ENCODE measurements at regions not wholly inside any gene's neighbourhood (a gene's known extent, or its start where the extent isn't known, plus 50 kb on each side); places are given as distances from the start of the nearest gene placed in this dataset.

GRCh38 chr22:48476577-48476976, 1351.1 kb downstream of the BRD1 start:
- DNase-seq (ENCODE audit: low read depth) = no peak

- no peak for DNase-seq (ENCODE audit: low read depth)
Observed at GRCh38 chr22:48475661-48476345, 1351.9 kb downstream of the BRD1 start.

- no peak for DNase-seq (ENCODE audit: low read depth)
Observed at GRCh38 chr22:48474881-48475280, 1352.8 kb downstream of the BRD1 start.

- DNase-seq (ENCODE audit: low read depth) = no peak
Observed at GRCh38 chr22:48473202-48473601, 1354.5 kb downstream of the BRD1 start.

- DNase-seq (ENCODE audit: low read depth) = no peak
Observed at GRCh38 chr22:48464246-48464645, 1363.4 kb downstream of the BRD1 start.

GRCh38 chr22:48459859-48460823, 1367.5 kb downstream of the BRD1 start:
- DNase-seq (ENCODE audit: low read depth) = no peak

- DNase-seq (ENCODE audit: low read depth) = no peak
Observed at GRCh38 chr22:48459259-48459658, 1368.4 kb downstream of the BRD1 start.

- no peak for DNase-seq (ENCODE audit: low read depth)
Observed at GRCh38 chr22:48456449-48456848, 1371.2 kb downstream of the BRD1 start.

GRCh38 chr22:48453751-48454485, 1373.8 kb downstream of the BRD1 start:
- DNase-seq (ENCODE audit: low read depth) = no peak

GRCh38 chr22:48453171-48453570, 1374.5 kb downstream of the BRD1 start:
- DNase-seq (ENCODE audit: low read depth) = no peak

- no peak for DNase-seq (ENCODE audit: low read depth)
Observed at GRCh38 chr22:48452766-48453165, 1374.9 kb downstream of the BRD1 start.

- DNase-seq (ENCODE audit: low read depth) = no peak
Observed at GRCh38 chr22:48451891-48452290, 1375.8 kb downstream of the BRD1 start.

GRCh38 chr22:48450188-48450825, 1377.4 kb downstream of the BRD1 start:
- no peak for DNase-seq (ENCODE audit: low read depth)

- no peak for DNase-seq (ENCODE audit: low read depth)
Observed at GRCh38 chr22:48449466-48450187, 1378.0 kb downstream of the BRD1 start.

- DNase-seq (ENCODE audit: low read depth) = no peak
Observed at GRCh38 chr22:48448821-48449220, 1378.9 kb downstream of the BRD1 start.

GRCh38 chr22:48445113-48445827, 1382.4 kb downstream of the BRD1 start:
- DNase-seq (ENCODE audit: low read depth) = no peak

- no peak for DNase-seq (ENCODE audit: low read depth)
Observed at GRCh38 chr22:48444320-48445112, 1383.2 kb downstream of the BRD1 start.

GRCh38 chr22:48443680-48444079, 1384.0 kb downstream of the BRD1 start:
- no peak for DNase-seq (ENCODE audit: low read depth)

- DNase-seq (ENCODE audit: low read depth) = no peak
Observed at GRCh38 chr22:48442663-48443062, 1385.0 kb downstream of the BRD1 start.

GRCh38 chr22:48441553-48441850, 1386.2 kb downstream of the BRD1 start:
- no peak for DNase-seq (ENCODE audit: low read depth)
